Choroid plexus epithelial cell (primary cell): ENCODE measurements at regions not wholly inside any gene's neighbourhood (a gene's known extent, or its start where the extent isn't known, plus 50 kb on each side); places are given as distances from the start of the nearest gene placed in this dataset.

Experiments used
- DNase-seq: peaks from one replicate; pipeline ENCODE4 v3.0.0-alpha.2; 2010; ENCODE audit warnings: low read depth
- H3K4me3 ChIP-seq: 2 replicates; pipeline ENCODE4 v1.5.1; 2011; ENCODE audit warnings: low read depth, mild to moderate bottlenecking, control low read depth, low read length, moderate library complexity
- TF ChIP-seq, protein P1 (sequence below): conservative IDR thresholded peaks from 2 replicates; pipeline ENCODE4 v1.5.1; 2011; ENCODE audit warnings: low read depth, mild to moderate bottlenecking, control low read depth, inconsistent platforms, low read length, moderate library complexity

DNA sequence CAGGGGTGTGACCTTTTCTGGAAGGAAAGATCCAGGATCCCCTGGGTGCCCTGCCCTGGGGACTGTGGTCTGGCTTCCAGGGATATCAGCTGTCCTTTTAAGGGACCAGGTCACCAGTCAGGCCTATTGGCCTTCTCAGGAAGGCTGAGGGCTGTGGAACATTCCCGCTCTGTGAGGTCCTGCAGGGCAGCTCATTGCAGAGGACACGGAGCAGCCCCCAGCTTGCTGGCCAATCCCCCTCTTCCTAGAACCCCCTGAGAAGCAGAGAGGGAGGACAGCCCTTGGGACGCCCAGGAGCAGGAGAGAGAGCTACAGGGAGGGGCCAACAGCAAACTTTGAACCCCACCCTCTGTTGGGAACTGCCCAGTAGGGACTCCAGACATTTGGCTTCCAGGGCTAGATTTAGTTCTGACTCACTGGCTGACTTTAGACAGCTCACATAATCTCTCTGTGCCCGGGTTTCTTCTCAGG lies 67.9 kb upstream of the COL13A1 start:
- TF ChIP-seq, protein P1, sequence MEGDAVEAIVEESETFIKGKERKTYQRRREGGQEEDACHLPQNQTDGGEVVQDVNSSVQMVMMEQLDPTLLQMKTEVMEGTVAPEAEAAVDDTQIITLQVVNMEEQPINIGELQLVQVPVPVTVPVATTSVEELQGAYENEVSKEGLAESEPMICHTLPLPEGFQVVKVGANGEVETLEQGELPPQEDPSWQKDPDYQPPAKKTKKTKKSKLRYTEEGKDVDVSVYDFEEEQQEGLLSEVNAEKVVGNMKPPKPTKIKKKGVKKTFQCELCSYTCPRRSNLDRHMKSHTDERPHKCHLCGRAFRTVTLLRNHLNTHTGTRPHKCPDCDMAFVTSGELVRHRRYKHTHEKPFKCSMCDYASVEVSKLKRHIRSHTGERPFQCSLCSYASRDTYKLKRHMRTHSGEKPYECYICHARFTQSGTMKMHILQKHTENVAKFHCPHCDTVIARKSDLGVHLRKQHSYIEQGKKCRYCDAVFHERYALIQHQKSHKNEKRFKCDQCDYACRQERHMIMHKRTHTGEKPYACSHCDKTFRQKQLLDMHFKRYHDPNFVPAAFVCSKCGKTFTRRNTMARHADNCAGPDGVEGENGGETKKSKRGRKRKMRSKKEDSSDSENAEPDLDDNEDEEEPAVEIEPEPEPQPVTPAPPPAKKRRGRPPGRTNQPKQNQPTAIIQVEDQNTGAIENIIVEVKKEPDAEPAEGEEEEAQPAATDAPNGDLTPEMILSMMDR, result no peak
- peak; percentile 85 for DNase-seq
- H3K4me3 ChIP-seq, result no peak overlapping the region

- TF ChIP-seq, protein P1, result no peak
These were observed 67.3 kb upstream of the COL13A1 start for GRCh38 chr10:69734416-69734796.

DNA sequence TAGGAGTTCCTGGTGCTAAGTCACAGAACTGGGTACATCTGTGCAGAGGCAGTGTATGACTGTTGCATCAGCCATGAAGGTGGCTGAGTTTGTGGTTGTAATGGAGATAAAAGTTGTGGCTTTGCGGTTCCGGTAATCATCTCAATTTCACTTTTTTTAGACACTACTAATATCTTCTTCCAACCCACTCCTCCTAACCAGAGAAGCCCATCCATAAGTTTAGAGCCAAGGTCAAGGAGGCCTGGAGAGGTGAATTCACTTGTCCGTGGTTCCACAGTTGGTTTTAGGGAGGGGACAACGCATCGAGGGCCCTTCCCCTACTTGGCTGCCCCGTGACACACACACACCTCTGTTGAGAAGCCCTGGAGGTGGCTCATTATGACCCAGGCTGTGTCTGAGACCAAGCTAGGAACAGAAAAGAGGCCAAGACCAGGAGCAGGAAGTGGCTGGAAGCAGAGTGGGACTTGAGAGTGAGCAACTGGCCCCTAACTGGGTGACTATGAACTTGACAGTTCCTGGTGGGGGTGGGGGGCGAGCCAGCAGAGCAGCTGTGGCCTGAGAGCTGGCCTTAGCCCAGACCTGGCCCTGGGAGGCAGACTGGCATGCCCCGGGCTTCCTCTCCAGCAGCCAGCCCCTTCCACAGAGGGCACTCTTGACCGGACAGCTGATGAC lies 66.8 kb upstream of the COL13A1 start:
- H3K4me3 ChIP-seq, result no peak overlapping the region
- TF ChIP-seq, protein P1, result no peak
- DNase-seq, result peak; percentile 50

More at GRCh38 chr10:69734416-69734796, 67.3 kb upstream of the COL13A1 start:
- H3K4me3 ChIP-seq, result no peak overlapping the region
- no peak for DNase-seq

- H3K4me3 ChIP-seq, result no peak overlapping the region
- no peak for DNase-seq
- TF ChIP-seq, protein P1, result no peak
These were observed 64.6 kb upstream of the COL13A1 start for GRCh38 chr10:69736886-69737641.

DNA sequence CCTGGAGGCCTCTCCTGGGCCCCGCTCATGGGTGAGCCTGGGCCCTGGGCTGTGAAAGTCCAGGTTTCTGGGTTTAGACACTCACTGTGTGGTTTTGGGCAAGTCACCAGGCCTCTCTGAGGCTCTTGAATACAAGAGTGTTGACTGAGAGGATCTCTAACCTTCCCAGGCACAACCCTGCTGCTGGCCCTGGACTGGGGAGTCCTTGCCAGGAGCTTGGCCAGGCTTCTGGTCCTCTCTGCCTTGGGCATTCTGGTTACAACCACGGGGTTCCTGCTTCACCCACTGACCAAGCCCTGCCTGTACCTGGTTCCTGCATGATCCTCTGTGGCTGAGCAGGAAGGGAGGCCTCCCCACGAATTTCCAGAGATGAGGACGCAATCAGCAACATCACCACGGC lies 63.6 kb upstream of the COL13A1 start:
- no peak overlapping the region for H3K4me3 ChIP-seq
- TF ChIP-seq, protein P1, result no peak

GRCh38 chr10:69738858-69739435 lies 62.8 kb upstream of the COL13A1 start:
- TF ChIP-seq, protein P1, result no peak
- no peak overlapping the region for H3K4me3 ChIP-seq
- no peak for DNase-seq

More for the DNA sequence above, 63.6 kb upstream of the COL13A1 start:
- no peak for DNase-seq
